Nucleus accumbens (tissue), 56 donors: ENCODE measurements at regions not wholly inside any gene's neighbourhood (a gene's known extent, or its start where the extent isn't known, plus 50 kb on each side); places are given as distances from the start of the nearest gene placed in this dataset.

Source experiments
- DNase-seq, 56 donors: peaks; one replicate each; lab custom pipeline; 2025; lab: John Stamatoyannopoulos, UW

DNA sequence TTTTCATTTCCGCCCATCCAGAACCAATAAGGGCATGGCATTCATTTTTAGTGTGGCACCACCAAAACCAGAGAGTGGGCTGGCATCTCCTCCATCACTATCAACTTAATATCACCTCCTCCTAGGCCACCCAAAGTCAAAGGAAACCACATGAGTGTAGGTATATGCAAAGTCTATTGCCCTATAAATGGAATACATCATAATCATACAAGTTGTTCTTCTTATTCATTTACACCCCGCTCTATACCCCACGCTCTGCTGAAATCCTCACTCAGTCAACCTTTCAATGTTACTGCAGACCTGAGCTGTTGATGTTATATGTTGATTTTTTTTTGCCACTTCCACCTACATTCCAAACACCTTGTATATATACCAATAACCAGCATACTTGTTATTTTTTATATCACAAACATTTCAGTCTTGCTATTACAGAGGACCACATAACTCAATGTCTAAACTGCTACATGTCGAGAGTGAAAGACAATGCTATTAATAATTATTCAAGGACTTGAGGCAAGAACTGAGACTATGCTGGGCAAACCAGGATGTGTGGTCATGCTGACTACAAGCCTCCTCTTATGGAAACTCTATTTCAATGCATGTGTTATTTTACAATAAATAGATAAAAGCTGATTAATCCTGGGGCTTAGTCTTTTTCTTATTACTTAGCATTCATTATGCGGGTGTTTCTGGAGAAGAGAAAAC is 466.5 kb upstream of the ID2 start:
- no peak for DNase-seq

GRCh38 chr2:8215982-8216381 is 465.9 kb upstream of the ID2 start:
- no peak for DNase-seq

DNA sequence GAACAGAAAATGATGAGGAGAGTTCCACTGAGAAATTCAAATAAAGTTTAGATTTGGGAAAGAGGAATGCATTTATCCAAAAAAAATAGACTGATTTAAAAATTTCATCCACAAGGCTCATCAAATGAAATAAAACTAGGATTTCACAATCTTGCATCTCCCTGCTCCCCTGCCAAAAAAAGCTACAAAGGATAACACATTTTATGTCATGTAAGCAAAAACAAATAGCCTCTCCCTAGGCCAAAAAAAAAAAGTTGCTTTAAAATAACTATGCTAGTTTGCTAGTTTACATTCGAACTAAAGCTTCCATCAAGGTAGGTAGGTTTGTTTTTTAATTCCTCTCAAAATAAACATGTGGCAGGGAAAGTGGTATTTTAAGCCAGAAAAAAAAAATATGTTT is 465.5 kb upstream of the ID2 start:
- no peak for DNase-seq

GRCh38 chr2:8217468-8218030 is 464.3 kb upstream of the ID2 start:
- no peak for DNase-seq

GRCh38 chr2:8219096-8219495 is 462.8 kb upstream of the ID2 start:
- no peak for DNase-seq

GRCh38 chr2:8219631-8220355 is 462.1 kb upstream of the ID2 start:
- DNase-seq, result no peak

GRCh38 chr2:8222979-8223694 is 458.7 kb upstream of the ID2 start:
- DNase-seq, result no peak

GRCh38 chr2:8223695-8224346 is 458.0 kb upstream of the ID2 start:
- no peak for DNase-seq

DNA sequence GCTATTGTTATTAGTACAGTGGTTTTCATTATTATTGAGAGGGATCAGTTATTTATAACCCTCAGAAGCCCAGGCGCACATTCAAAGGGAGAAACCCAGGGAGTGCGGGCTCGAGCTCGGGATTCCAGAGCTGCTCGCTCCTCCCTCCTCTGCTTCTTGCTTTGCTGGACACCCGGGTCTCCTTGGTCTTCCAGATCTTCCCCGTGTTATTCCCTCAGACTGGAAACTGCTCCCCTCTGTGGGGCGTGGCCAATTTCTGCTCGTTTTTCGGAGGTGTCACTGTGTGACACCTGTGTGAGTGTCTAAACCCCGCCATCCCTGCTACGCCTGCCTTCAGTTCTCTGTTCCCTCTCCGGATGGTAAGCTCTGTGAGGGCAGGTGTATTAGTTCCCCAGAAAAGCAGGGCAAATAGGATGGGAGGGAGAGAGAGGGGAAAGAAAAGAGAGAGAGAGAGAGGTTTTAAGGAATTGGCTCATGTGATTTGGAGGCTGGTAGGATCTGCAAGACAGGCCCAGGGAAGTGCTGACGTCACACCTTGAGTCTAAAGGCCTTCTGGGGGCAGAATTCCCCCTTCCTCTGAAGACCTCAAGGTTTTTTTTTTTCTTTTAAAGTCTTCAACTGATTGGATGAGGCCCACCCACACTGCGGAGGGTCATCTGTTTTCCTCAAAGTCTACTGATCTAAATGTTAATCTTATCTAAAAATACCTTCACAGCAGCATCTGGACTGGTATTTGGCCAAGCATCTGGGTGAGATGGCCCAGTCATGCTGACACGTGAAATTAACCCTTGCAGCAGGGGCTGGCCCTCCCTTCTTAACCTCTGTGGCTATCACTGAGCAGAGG is 457.3 kb upstream of the ID2 start:
- DNase-seq, result no peak

GRCh38 chr2:8225266-8225665 is 456.6 kb upstream of the ID2 start:
- no peak for DNase-seq

GRCh38 chr2:8225798-8226197 is 456.1 kb upstream of the ID2 start:
- DNase-seq, result no peak

GRCh38 chr2:8229546-8229986 is 452.3 kb upstream of the ID2 start:
- peak in 4 of 56 donors; percentile 19 to 38 (median 26) for DNase-seq

GRCh38 chr2:8230466-8230865 is 451.4 kb upstream of the ID2 start:
- DNase-seq, result no peak

DNA sequence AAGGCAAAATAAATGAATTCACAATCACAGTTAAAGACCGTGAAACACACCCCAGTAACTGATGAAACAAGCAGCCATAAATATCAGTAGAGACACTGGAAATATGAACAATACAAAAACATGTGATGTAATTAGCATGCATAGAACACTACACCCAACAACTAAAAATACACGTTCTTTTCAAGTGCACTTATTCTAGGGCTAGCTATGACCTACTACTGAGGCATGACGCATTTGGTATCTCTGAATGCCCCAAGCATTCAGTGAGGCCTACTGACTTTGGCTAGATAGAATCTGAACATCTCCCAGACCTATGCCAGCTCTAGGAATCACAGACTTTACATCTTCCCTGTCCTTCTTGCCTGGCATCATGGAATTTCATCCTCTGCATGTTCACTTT is 450.0 kb upstream of the ID2 start:
- no peak for DNase-seq

DNA sequence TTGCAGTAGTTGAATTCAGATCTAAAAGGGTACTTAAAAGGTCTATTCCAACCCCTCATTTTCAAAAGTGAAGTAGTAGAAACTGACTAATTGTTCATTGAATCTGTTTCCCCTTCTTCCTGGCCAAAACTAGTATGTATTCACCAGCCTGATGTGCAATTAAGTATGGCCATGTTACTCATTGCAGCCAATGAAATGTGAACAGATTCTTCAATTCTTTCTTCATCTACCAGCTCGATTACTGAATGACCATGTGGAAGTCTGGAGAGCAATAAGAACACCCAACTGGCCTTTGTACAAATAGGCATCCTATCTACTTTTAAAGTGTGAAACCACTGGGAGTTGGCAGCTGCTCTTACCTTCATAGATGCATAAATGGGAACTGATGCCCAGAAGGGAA is 449.0 kb upstream of the ID2 start:
- no peak for DNase-seq

- DNase-seq, result no peak
These were observed 447.6 kb upstream of the ID2 start for GRCh38 chr2:8234253-8234652.

GRCh38 chr2:8234757-8235374 is 447.0 kb upstream of the ID2 start:
- no peak for DNase-seq

DNA sequence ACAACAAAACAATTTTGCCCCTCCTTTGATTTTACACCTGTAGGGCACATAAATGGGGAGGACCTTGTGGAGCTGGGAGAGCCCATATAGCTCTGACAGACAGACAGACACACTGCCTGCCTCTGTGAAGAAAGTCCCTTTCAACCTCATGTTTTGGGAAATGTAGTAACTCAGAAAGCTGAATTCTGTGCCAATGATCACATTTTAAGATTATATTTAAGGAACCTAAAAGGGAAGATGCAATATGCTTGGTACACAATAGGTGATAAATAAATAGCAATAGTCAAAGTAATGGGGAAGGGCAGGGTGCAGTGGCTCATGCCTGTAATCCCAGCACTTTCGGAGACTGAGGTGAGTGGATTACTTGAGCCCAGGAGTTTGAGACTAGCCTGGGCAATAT is 446.4 kb upstream of the ID2 start:
- no peak for DNase-seq

- DNase-seq, result no peak
These were observed 445.5 kb upstream of the ID2 start for GRCh38 chr2:8236391-8236790.
